ENCODE measurements at regions not wholly inside any gene's neighbourhood (a gene's known extent, or its start where the extent isn't known, plus 50 kb on each side); places are given as distances from the start of the nearest gene placed in this dataset.

- POLR2A ChIA-PET, result no interaction called here
- H3K36me3 ChIP-seq (ENCODE audit: insufficient read depth, low read length), result no peaks in the 10 kb centered on the region
- TF ChIP-seq CTCF (IDR thresholded peaks at IDR 0.05), result no peak
Observed at GRCh38 chr13:76597868-76598267, 288.3 kb downstream of the KCTD12 start.

GRCh38 chr13:76596216-76596615, 290.0 kb downstream of the KCTD12 start:
- ATAC-seq (ENCODE audit: poor library complexity), result no peak
- no peaks in the 10 kb centered on the region for H3K36me3 ChIP-seq (ENCODE audit: insufficient read depth, low read length)
- Mint-ChIP-seq H3K9me3 (no peaks in the 10 kb centered on the region), H3K27ac (no peak overlapping the region), H3K36me3 (ENCODE audit: low read depth) (no peaks in the 10 kb centered on the region), H3K4me3 (no peak overlapping the region), H3K4me1 (ENCODE audit: low read depth) (no peaks in the 10 kb centered on the region), H3K27me3 (no peaks in the 10 kb centered on the region)
- H3K27me3 ChIP-seq (ENCODE audit: control insufficient read depth in 1 of 2, insufficient read depth in 2 of 2, low read length in 2 of 2), result no peaks in the 10 kb centered on the region
- intact Hi-C loops (cut with DNase I, micrococcal nuclease), result no loop called here
- no peaks in the 10 kb centered on the region for H3K4me1 ChIP-seq (ENCODE audit: insufficient read depth, low read length)
- no peak overlapping the region for H3K4me3 ChIP-seq (ENCODE audit: low read length)
- DNase-seq, result no peak
- CTCF ChIA-PET, result no interaction called here
- POLR2A ChIA-PET, result no interaction called here
- no peak for TF ChIP-seq CTCF (IDR thresholded peaks at IDR 0.05)
- no peak overlapping the region for H3K27ac ChIP-seq (ENCODE audit: low read depth in 1 of 2, low read length in 2 of 2)
- H3K9me3 ChIP-seq (ENCODE audit: control insufficient read depth in 1 of 2, insufficient read depth in 1 of 2, low read length in 2 of 2), result no peaks in the 10 kb centered on the region

More at GRCh38 chr13:76597868-76598267, 288.3 kb downstream of the KCTD12 start:
- Histone ChIP-seq H3K4me3 (ENCODE audit: low read length) (no peak overlapping the region), H3K27me3 (ENCODE audit: control insufficient read depth in 1 of 2, insufficient read depth in 2 of 2, low read length in 2 of 2) (no peaks in the 10 kb centered on the region), H3K27ac (ENCODE audit: low read depth in 1 of 2, low read length in 2 of 2) (no peak overlapping the region), H3K9me3 (ENCODE audit: control insufficient read depth in 1 of 2, insufficient read depth in 1 of 2, low read length in 2 of 2) (no peaks in the 10 kb centered on the region), H3K4me1 (ENCODE audit: insufficient read depth, low read length) (no peaks in the 10 kb centered on the region)
- ATAC-seq (ENCODE audit: poor library complexity) (no peak), DNase-seq (no peak)
- Mint-ChIP-seq H3K4me3 (no peak overlapping the region), H3K27me3 (no peaks in the 10 kb centered on the region), H3K36me3 (ENCODE audit: low read depth) (no peaks in the 10 kb centered on the region), H3K27ac (no peak overlapping the region), H3K9me3 (no peaks in the 10 kb centered on the region), H3K4me1 (ENCODE audit: low read depth) (no peaks in the 10 kb centered on the region)
- CTCF ChIA-PET, result no interaction called here
- intact Hi-C loops (cut with DNase I, micrococcal nuclease), result no loop called here

- CTCF ChIA-PET, result no interaction called here
- no peak overlapping the region for H3K27ac Mint-ChIP-seq
Observed at GRCh38 chr13:76594435-76594834, 291.8 kb downstream of the KCTD12 start.

More at GRCh38 chr13:76594435-76594834, 291.8 kb downstream of the KCTD12 start:
- Histone ChIP-seq H3K9me3 (ENCODE audit: control insufficient read depth in 1 of 2, insufficient read depth in 1 of 2, low read length in 2 of 2) (no peaks in the 10 kb centered on the region), H3K4me1 (ENCODE audit: insufficient read depth, low read length) (no peaks in the 10 kb centered on the region), H3K36me3 (ENCODE audit: insufficient read depth, low read length) (no peaks in the 10 kb centered on the region), H3K27ac (ENCODE audit: low read depth in 1 of 2, low read length in 2 of 2) (no peak overlapping the region), H3K27me3 (ENCODE audit: control insufficient read depth in 1 of 2, insufficient read depth in 2 of 2, low read length in 2 of 2) (peaks cover 0 to 3% of the 10 kb centered on the region in 2 experiments), H3K4me3 (ENCODE audit: low read length) (no peak overlapping the region)
- POLR2A ChIA-PET, result no interaction called here
- intact Hi-C loops (cut with DNase I, micrococcal nuclease), result no loop called here
- no peak for TF ChIP-seq CTCF (IDR thresholded peaks at IDR 0.05)
- H3K4me1 Mint-ChIP-seq (ENCODE audit: low read depth), result no peaks in the 10 kb centered on the region
- H3K27me3 Mint-ChIP-seq, result peaks cover 4% of the 10 kb centered on the region
- no peaks in the 10 kb centered on the region for H3K36me3 Mint-ChIP-seq (ENCODE audit: low read depth)
- DNase-seq (no peak), ATAC-seq (ENCODE audit: poor library complexity) (no peak)
- H3K9me3 Mint-ChIP-seq, result no peaks in the 10 kb centered on the region
- H3K4me3 Mint-ChIP-seq, result no peak overlapping the region
